Stimulated activated CD4-positive, alpha-beta T cell treated with anti-CD3 and anti-CD28 coated beads, Interleukin-12 subunit alpha, Interleukin-12 subunit beta, amount 100 ng/mL, for 48 hours (primary cell): ENCODE measurements at regions not wholly inside any gene's neighbourhood (a gene's known extent, or its start where the extent isn't known, plus 50 kb on each side); places are given as distances from the start of the nearest gene placed in this dataset.

Source experiments
- DNase-seq, 3 donors: peaks; one replicate each; pipeline ENCODE4 v3.0.0-alpha.2; 2020; ENCODE audit warnings: low read depth in 2 of 3, low spot score in 1 of 3

GRCh38 chr20:37643400-37643799, 50.4 kb upstream of the CTNNBL1 start:
- no peak for DNase-seq

DNA sequence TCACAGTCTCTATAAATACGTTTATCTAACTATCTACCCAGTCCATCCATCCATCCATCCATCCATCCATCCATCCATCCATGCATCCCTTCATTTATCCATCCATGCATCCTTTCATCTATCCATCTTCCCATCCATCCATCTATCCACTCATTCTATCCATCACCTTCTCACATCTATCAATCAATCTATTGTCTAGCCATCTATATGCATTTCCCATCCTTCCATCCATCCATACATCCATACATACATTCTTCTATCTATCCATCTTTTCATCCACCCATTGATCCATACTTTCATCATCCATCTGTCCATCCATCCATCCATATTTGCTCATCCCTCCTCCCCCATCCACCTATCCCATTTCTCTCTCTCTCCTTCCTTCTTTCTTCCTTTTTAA, 51.6 kb upstream of the CTNNBL1 start:
- DNase-seq: no peak

DNA sequence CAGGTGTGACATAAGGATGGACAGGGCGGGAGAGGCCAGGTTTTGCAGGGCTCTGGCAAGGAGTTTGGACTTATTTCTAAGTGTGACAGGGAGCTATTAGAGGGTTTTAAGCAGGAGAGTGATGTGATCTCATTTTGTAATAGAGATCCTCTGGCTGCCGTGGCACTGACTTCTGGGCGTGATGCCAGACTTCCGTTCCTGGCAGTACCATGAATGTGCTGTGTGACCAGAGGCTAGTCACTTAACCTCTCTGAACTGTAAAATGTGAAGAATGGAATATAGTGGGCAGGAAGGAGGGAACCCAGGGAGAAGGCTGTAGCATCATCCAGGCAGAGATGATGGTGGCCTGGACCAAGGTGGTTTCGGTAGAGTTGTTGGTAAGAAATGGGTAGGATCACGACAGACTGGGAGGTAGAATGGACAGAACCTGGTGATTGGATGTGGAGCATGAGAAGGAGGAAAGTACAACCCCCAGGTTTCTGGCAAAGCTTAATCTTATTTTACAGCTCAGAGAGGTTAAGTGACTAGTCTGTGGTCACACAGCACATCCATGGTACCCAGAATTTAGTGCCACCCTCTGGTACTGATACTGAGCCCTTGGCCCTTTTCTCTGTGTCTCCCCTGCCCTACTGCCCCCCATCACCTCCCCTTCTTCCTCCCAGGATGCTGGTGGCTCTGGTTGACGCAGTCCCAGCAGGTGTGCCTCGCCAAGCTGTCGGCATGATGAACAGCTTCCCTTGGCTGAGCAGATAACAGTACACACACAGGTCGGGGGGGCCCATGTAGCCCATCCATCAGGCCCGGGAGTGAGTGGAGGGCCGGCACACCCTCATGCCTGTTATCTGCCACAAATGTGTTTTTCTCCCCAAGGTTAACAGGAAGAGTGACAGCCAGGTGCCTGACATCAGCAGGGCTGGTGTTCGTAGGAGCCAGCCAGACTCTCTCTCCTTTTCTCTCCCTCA, 52.9 kb upstream of the CTNNBL1 start:
- no peak for DNase-seq

GRCh38 chr20:37638527-37638926, 55.3 kb upstream of the CTNNBL1 start:
- DNase-seq: no peak

DNA sequence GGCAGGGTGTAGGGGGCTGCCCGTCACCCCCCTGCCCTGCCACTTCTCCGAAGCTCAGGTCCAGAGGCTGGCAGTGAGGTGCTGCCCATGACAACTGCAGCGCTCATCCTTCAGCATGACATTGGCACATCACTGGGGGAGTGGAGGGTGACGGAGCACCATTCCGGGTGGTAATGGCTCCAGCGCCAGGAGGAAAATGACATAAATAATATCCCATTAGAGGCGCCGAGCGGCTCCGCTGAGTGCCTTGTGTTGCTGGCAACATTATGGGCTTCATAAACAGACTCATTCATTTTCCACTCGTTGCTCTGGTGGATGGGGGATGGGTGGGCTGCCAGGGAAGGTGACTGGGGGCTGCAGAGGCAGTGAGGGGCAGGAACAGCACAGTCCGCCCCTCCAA, 56.9 kb upstream of the CTNNBL1 start:
- no peak for DNase-seq

DNA sequence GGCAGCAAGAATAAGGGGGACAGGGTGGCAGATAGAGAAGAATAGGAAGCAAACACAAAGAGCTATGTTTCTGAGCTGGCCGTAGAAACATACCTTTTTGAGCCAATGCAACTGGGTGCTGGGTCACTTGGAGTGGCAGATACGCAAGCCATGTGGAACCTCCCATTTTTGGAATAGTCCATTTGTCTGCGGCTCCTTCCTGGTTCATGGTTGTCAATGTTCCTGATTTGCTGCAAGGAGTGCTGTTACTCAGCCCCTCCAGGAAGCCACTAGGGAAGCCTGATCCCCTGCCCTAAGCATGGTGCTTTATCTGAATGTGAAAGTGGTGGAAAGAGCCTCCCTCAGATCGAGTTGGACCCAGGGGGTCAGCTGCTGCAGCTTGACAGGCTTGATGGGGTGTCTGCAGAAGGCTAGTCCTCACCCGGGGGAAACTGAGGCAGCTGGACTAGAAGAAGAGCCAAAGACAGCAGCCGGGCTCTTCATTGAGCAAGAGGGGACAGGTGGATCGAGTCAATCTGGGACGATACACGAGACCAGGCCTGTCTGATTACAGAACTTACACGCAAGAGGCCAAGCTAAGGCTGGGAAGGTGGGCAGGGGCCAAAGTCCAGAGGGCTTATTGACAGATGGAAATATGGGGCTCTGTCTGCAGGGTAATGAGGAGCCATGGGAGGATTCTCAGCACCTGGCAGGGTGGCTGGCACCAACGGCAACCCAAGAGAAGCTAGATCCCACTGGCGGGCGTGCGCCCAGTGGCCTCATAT, 57.4 kb upstream of the CTNNBL1 start:
- no peak for DNase-seq

- DNase-seq: no peak
These were observed 62.8 kb upstream of the CTNNBL1 start for GRCh38 chr20:37630993-37631392.

DNA sequence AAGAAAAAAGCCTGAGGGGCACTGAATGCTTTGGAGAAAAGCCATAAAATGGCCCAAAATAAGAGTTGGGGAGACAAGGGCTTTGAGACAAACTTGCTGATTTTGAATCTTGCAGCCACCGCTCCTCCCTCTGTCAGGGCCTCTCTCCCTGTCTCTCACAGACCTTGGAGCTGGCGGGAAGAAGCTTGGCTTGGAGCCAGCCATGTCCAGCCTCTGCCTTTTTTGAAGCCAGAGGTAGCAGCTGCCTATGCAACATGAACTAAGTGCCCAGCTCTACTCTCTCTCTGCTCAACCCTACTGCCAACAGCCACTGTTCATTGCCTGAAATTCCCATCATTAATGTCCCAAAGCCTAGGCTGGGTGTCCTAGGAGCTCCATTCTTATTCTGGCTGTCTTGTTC, 63.7 kb upstream of the CTNNBL1 start:
- DNase-seq: no peak

DNA sequence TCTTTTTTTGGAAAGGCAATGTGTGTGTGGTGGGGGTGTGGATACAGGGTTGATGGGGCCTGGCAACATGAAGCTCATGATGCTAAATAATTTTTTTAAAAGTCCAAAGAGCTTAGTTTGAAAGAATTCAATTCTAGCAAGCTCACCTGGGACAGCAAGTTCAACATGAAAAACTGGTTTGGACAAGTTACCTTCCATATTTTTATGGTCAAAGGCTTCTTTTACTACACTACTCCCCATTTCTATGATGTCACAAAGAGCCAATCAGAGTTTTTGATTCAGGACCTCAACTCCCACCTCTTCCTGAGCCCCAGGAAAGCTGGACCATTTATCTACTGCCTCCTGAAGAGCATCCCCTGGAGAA, 66.1 kb upstream of the CTNNBL1 start:
- no peak for DNase-seq

DNA sequence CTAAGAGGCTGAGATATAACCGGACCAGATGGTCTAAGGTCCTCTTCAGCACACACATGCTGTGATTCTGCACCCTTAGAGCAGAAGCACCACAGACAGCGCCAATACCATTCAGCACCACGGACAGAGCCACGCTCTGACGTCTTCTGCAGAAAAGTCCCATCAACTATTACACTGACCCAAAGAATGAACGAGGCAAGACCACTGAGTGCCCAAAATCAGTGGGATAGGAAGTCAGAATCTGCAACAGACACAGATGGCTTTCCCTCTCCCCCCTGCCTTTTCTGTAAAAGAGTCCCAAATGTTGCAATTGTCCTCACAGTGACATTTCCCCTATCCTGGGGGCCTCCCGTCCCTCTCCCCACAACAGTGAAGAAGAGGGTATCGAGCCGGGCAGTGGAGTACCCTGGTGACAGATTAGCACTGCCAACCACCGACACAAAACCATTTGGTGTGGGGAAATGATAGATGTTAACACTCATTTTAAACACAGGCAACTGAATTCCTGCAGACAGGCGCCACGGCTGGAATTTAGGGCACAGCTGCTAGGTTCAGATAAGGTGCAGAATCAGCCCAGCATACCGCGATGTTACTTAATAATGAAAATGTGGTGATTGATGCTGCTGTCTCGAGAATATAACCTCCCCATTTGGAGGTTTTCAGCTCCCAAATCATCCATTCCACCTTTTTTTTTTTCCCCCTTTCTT, 66.6 kb upstream of the CTNNBL1 start:
- peak in 2 of 3 donors; percentile 26 to 29 for DNase-seq

- no peak for DNase-seq
These were observed 68.9 kb upstream of the CTNNBL1 start for GRCh38 chr20:37624963-37625362.

- DNase-seq: no peak
These were observed 71.1 kb upstream of the CTNNBL1 start for GRCh38 chr20:37622728-37623127.

DNA sequence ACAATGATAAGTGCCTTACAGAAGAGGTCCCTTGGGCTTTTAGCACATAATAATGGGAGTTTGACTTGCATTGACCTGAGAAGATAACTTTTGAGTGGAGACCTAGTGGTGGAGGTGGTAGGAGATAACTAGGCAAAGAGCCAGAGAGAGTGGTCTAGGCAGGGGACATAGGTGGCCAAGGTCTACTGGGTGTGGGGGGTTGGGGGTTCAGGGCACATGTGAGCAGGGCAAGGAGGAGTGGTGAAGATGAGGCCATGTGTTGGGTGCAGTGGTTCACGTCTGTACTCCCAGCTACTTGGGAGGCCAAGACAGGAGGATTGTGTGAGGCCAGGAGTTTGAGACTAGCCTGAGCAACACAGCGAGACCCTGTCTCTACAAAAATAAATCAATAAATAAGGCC, 74.3 kb upstream of the CTNNBL1 start:
- DNase-seq: no peak

- DNase-seq: no peak
These were observed 77.8 kb upstream of the CTNNBL1 start for GRCh38 chr20:37616110-37616425.

DNA sequence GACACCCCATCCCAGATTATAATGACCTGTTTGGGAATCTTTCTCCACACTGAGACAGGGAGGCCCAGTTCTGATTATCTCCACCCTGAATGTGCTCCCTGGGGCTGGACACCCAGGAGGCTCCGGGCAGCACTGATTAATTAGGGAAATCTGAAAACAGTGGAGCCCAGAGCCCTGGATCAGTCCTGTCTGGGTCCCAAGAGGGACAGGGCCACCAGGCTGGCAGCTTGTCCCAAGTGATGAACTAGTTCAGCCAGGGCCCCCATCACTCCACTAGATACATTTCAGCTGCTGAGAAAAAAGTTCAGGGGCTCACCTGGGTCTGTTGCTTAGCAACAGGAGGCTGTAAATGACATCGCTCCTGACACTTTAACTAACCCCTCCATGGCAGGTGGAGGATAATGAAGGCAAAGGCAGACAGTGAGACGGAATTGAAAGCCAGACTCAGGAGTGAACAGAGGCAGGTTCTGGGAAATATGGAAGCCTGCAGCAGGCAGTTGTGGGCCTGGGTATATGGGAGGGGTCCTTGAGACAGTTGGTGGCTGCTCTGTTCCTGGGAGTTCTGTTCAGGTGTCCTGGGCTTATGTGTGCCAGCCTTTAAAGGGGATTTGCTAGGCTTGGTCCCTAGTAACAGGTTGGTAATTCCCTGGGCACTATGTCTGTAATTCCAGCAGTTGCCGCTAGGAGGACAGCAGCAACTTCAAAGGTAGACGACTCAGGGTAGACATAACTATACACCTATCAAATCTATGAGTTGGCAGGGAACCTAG, 78.3 kb upstream of the CTNNBL1 start:
- DNase-seq: peak; percentile 44 to 59 (median 56)

GRCh38 chr20:37611852-37612251, 82.0 kb upstream of the CTNNBL1 start:
- no peak for DNase-seq

GRCh38 chr20:37611346-37611745, 82.5 kb upstream of the CTNNBL1 start:
- DNase-seq: no peak

DNA sequence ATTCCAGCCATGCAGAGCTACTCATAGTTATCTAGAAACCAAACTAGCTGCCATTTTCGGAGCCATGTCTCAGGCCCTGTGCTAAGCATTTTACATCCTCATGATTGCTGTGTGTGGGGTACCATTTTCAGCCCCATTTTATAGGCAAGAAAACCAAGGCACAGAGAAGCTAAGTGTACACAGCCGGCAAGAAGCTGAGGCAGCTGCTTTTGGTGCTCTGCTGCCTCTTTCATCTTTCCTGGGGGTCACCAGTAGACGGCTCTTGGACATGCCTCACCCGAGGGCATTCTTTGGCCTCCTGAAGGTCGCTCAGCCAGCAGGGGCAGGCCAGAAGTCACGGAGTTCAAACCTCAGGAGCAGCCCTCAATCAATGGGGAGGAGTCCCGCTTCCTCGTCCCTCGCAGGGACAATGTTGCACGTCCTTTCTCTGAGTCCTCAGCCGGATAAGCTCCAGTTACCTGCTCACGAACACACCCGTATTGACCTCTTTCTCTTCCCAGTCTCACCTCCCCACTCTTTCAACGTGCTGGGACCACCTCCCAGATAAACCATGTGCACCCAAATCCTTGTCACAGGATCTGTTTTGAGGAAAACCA, 82.6 kb upstream of the BLCAP start:
- no peak for DNase-seq

- no peak for DNase-seq
These were observed 75.0 kb upstream of the BLCAP start for GRCh38 chr20:37602634-37603033.

DNA sequence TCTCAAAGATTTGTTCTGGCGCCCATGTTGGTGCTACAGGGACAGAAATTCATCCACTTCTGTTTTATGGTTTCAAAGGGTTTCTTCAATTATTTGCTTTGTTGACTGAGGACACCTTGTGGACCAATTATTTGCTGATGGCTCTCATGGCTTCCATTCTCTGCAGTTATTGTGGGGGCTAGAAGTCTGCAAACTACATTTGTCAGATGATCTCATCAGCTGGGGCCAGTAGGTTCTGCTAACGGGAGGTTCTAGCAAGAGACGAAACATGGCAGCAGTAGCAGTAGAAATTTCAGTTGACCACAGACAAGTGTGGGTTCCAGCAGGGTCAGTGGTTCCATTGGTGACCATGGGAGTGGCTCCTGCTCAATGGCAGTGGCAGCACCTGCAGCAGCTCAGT, 72.8 kb upstream of the BLCAP start:
- DNase-seq: no peak
